NCI-H1105 treated with DMSO at 0.1 percent for 48 hours (cell line): ENCODE measurements at regions not wholly inside any gene's neighbourhood (a gene's known extent, or its start where the extent isn't known, plus 50 kb on each side); places are given as distances from the start of the nearest gene placed in this dataset.

ENCODE experiments used
- DNase-seq: peaks from one replicate; lab custom pipeline; 2025; lab: John Stamatoyannopoulos, UW

GRCh38 chr22:48496987-48497650 lies 1330.6 kb downstream of the BRD1 start:
- DNase-seq = no peak

DNA sequence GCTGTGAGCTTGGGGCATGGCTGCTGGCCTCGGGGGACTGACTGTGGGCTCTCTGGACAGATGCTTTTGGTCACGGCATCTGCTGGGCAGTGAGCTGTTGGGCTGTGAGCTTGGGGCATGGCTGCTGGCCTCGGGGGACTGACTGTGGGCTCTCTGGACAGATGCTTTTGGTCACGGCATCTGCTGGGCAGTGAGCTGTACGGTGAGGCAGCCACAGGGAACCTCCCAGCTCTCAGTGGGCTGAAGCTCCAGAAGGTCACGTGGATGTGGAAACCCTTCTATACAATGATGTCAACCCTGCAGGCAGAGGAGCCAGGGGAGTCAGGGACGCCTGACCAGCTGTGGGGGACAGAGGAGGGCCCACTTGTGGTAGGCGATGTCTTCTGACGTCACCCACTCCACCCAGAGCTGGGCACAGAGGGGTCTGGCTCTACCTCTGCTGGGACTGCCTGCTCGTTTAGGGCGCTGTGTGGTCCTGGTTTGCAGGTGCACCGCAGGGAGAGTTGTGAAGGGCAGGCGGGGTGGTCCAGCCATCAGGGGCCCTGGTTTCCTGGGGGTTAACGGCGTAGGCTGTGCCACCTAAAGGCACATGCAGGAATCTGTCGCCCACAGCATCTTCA lies 1331.3 kb downstream of the BRD1 start:
- DNase-seq = no peak

GRCh38 chr22:48495751-48496080 lies 1332.0 kb downstream of the BRD1 start:
- DNase-seq = no peak

DNA sequence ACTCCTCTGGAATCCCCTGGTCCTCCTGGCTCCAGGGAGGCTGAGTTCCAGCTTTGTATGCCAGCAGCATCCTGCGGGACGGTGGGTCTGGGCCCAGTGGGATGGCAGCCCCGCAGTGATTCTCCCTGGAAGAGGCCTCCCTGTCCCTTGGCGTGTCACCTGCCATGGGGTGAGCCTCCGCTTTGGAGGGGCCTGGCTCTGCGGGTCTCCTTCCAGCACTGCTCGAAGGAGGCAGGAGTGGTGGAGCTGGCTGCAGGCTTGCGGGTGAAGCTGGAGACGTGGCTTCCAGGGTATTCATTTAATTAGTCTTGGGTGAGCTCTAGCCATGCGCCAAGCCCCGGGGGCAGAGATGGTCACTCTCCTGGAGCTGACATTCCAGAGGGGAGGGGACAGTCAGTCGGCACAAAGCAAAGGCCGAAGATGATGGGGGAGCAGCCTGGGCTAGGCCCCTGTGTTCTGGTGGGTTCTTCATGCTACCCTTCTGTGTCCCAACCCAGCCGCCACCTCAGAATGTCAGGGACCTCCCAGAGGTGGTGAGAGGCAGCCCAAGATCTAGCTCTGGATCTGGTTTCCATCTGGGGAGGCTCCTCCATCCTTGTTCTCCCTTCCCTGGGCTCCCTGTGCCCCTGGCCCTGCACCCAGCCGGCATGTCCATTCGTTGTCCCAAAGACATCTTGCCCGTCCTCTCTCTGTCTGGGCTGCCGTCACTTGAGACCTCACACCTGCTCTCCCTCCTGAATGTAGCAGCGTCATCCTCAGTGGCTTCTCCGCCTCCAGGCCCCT lies 1332.5 kb downstream of the BRD1 start:
- no peak for DNase-seq

DNA sequence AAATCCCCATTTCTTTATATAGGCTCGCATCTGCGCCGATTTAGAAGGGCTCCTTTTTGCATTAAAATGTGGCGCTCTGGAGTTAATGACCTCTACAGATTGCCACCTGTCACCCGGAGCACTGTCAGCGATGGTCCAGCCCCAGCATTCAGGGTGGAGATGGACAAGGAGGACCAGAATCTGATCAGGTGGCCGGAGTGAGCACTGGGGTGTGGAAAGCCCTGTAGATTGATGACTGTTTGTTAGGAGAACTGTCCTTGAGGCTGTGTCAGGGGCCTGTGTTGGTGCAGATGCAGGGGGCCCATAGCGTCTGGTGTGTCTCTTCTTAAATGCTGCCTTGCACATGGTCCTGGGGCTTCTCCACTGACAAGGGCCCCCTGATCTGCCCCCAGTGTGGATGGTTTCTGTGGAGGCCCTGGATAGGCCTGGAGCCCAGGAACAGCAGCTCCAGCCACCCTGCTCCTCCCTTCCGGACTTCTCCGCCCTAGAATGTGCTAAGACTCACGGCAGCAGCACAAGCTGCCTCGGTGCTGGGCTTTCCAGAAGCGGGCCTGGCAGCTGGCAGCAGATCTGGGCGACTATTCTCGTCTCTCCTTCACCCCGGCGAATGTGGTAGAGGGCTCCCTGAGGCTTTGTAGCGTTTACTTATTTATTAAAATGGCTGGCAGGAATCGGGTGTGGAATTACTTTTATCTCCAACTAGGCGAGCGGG lies 1333.3 kb downstream of the BRD1 start:
- DNase-seq = no peak

DNA sequence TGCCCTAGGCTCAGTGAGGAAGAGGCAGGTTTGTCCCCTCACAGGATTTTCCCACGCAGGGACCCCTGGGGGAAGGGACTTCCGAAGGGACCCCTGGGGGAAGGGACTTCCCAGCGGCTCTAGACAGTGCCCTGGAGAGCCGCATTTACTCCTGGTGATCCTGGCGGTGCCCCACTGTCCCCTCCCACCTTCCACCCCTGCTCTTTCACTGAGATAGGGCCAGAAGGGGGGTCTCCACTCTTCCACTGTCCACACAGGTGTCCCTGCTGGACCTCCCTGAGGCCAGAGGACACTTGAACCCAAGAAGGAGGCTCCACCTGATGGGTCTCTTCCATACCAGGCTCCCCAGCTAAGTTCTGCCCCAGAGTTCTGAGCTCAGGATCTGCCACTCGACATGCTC lies 1333.9 kb downstream of the BRD1 start:
- no peak for DNase-seq

DNA sequence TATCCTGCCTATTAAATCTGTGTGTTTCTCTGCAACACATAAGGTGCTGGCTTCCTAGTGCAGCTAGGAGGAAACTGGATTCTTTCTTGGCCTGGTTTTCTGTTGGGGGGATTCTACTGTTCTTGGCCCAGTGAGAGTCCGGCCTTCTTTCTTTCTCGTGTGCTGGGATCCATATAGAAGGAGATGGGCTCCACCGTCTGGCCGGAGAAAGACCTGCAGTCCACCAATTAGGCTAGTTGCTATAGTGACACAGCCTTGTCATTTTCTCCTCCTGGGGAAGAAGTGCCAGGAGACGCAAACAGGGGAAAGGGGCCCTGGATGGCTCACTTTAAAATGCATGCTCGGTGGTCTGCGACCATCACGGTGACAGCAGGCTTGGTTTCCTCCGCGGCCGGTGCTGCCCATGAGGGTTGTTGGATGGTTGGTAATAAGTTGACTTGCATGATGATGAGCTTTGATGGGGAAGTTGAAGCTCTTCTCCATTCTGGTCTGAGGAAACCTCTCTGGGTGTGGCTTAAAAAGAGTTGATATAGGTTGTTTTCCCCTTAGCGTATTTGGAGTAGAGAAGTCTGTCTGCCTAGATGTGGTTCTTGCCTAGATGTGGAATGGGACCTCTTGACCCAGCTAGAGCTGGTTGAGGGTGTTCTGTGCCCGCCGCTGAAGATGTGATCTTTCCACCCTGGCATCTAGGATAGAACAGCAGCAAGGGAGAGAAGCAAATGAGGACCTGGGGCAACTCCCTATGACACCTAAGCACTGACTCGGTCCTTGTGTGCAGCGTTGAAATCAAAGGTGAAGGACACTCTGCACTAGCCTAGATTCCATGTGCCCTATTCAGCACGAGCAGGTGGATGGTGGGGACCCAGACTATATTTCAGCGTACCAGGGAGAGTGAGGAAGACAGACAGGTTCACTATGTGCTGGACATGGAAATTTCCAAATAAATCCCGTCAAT lies 1335.0 kb downstream of the BRD1 start:
- DNase-seq = peak; percentile 82

DNA sequence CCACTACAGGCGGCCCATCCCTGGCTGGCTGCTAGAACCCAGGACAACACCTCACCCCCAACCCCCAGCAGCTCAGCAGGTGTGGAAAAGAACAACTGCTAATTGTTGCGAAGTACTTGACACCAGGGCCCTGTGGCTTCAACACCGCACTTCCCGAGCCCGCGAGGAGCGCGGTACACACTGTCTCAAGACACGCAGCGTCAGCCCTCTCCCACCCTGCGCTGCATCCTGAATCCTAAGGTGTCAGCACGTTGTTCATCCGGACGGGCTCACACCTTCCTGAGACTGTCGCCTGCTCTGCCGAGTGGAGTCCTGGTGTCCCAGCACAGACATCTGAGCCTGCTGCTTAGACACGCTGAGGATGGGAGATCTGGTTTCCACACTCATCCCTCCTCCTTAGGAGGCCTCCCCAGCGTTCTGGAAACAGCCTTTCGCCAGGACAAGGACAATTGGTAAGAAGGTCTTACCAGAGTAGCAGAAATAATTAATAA lies 1336.2 kb downstream of the BRD1 start:
- DNase-seq = no peak

DNA sequence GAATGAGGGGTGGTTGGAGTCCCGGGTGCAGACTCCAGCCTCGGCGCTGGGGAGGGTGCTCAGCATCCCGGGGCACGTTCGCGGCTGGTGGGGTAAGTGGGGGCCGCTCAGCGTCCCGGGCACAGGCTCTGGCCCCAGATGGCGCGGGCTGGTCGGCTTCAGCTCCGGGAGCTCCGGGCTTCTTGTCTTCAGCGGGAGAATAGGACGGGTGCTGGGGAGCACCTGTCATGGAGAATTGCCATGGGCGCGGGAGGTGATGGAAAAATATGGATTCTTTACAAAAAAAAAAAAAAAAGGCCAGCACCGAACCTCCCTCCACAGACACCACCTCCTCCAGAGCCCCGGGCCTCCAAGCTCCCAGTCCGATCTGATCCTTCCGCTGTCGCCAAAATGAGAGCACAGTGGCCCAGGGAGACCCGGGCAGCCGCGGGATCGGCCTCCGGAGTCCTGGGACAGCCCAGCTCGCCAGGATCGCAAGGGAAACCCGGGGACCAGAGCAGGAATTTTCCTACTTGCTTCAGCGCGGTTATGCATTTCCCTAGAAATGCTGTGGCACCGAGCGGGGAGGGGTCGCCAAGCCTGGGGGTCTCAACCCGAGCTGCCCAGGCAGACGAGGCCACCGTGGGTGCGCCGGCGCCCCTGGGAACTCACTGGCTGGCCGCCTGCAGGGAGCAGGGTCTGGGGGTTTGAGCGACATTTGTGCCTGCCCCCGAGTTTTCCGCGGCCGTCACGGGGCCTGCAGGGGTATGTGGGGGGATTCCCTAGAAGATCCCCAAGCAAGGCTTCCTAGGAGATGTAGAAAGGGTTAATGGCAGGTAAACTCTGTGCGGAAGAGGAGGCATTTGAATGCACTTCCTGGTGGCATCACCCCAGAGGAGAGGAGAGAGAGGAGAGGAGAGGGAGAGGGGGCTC lies 1336.9 kb downstream of the BRD1 start:
- no peak for DNase-seq

GRCh38 chr22:48489551-48490499 lies 1337.8 kb downstream of the BRD1 start:
- no peak for DNase-seq

GRCh38 chr22:48488611-48489511 lies 1338.8 kb downstream of the BRD1 start:
- peak; percentile 6 for DNase-seq

GRCh38 chr22:48488149-48488551 lies 1339.5 kb downstream of the BRD1 start:
- DNase-seq = no peak

GRCh38 chr22:48486558-48486957 lies 1341.1 kb downstream of the BRD1 start:
- no peak for DNase-seq

DNA sequence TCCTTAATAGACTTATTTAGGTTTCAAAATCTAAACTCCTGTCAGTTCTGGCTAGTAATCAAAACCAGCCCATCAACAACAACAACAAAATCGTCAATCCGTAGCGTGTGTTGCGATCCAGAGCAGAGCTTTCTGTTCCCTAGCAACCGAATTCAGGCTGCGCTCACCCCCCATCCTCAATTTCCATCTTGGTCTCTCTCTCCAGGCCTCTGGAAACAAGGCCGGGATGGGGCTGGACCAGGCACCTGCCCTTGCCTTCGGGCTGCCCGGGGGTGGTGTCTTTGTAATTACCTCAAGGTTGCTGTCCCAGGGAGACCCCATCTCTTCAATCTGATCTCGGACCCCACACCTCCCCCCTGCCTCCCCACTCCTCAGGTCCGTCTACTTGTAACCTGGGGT lies 1341.5 kb downstream of the BRD1 start:
- DNase-seq = no peak

- no peak for DNase-seq
Measured at GRCh38 chr22:48485149-48486133, 1342.2 kb downstream of the BRD1 start.

DNA sequence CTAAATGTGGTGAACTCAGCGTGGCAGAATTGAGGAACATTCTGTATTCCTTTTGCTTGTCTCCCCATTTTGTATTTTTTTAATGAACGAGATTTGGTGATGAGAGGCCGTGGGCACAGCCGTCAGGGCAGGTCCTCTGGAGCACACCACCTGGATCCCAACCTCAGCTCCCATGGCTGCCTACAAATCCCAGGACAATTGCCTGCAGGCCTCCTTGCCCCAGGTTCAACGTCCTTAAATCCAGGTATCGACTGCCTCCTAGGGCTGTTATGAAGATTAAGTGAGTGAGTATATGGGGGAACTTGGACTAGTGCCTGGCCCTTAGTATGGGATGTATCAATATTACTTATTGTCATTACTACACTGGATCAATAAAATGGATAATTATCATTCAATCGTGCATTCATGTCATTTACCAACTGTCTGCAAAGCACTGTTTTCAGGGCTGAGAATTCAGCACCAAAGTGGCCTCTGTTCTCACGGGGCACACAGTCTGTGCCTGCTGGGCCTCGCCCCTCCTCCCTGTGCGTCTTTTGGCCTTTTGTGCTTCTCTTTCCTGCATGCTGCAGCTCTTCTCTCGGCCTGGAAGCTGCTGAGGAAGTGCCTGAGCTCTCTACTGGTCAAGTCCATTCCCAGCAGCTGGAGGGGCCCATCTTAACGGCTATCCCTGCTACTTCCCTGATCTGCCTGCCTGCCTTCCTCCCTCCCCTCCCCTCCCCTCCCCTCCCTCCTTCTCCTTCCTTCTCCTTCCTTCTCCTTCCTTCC lies 1343.7 kb downstream of the BRD1 start:
- no peak for DNase-seq
